ENCODE measurements at regions not wholly inside any gene's neighbourhood (a gene's known extent, or its start where the extent isn't known, plus 50 kb on each side); places are given as distances from the start of the nearest gene placed in this dataset.

DNA sequence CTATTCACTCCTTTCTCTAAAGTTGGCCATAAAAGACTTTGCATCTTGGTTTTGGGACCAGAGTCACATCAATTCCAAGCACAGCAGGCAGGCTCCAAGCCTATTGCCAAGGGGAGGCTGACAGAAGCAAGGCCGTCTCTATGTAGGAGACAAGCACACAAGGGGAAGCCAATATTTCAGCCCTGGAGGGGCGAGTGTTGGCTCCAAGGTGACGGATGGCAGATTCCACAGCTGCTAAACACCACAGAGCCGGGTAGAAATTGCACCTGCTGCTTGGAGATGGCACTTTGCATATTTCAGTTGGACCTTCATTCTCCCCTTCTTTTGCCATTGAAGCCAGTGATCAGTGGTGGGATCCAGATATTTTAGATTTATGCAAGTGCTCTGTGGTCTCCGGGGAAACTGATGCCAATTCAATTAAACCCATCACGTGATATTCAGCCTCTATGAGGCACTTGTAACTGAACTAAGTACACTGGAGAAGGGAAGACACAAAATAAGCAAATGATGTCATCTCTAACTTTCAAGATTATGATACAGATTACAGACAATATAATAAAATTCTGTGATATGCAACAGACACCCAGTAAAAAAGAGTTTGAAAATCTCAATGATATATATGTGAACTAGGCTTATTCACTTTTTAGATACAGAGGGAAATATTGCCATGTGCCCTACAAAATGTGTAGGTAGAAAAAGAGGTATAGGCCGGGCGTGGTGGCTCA lies 102.8 kb upstream of the GREM2 start:
- 18% methylated on average over 8 of the region's 8 CpGs for WGBS (ENCODE audit: insufficient coverage, insufficient replicate concordance, low lambda C conversion rate, missing lambda C conversion rate)

More for the DNA sequence above, 102.8 kb upstream of the GREM2 start:
- H2AFZ ChIP-seq (ENCODE audit: control insufficient read depth, low read depth, low read length) = no peak overlapping the region
- no peaks in the 10 kb centered on the region for H3K36me3 ChIP-seq (ENCODE audit: control insufficient read depth in 2 of 2, insufficient read depth in 2 of 2, low read length in 1 of 2)
- no peaks in the 10 kb centered on the region for H3K27me3 ChIP-seq (replicated peaks in 1 of 2; ENCODE audit: control insufficient read depth in 2 of 2, insufficient read depth in 2 of 2, low read length in 1 of 2)
- no peaks in the 10 kb centered on the region for H4K20me1 ChIP-seq (ENCODE audit: control insufficient read depth, insufficient read depth)
- POLR2A ChIA-PET = no interaction called here
- TF ChIP-seq, protein P1, sequence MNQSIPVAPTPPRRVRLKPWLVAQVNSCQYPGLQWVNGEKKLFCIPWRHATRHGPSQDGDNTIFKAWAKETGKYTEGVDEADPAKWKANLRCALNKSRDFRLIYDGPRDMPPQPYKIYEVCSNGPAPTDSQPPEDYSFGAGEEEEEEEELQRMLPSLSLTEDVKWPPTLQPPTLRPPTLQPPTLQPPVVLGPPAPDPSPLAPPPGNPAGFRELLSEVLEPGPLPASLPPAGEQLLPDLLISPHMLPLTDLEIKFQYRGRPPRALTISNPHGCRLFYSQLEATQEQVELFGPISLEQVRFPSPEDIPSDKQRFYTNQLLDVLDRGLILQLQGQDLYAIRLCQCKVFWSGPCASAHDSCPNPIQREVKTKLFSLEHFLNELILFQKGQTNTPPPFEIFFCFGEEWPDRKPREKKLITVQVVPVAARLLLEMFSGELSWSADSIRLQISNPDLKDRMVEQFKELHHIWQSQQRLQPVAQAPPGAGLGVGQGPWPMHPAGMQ (IDR thresholded peaks at IDR 0.05; ENCODE audit: borderline replicate concordance) = no peak
- TF ChIP-seq, protein P2, sequence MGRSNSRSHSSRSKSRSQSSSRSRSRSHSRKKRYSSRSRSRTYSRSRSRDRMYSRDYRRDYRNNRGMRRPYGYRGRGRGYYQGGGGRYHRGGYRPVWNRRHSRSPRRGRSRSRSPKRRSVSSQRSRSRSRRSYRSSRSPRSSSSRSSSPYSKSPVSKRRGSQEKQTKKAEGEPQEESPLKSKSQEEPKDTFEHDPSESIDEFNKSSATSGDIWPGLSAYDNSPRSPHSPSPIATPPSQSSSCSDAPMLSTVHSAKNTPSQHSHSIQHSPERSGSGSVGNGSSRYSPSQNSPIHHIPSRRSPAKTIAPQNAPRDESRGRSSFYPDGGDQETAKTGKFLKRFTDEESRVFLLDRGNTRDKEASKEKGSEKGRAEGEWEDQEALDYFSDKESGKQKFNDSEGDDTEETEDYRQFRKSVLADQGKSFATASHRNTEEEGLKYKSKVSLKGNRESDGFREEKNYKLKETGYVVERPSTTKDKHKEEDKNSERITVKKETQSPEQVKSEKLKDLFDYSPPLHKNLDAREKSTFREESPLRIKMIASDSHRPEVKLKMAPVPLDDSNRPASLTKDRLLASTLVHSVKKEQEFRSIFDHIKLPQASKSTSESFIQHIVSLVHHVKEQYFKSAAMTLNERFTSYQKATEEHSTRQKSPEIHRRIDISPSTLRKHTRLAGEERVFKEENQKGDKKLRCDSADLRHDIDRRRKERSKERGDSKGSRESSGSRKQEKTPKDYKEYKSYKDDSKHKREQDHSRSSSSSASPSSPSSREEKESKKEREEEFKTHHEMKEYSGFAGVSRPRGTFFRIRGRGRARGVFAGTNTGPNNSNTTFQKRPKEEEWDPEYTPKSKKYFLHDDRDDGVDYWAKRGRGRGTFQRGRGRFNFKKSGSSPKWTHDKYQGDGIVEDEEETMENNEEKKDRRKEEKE (IDR thresholded peaks at IDR 0.05) = no peak
- TF ChIP-seq MYC (IDR thresholded peaks at IDR 0.05; ENCODE audit: insufficient read depth, insufficient read length, insufficient replicate concordance, low read length, severe bottlenecking) (no peak), ATF7 (IDR thresholded peaks at IDR 0.05; ENCODE audit: low read depth) (no peak), SUZ12 (IDR thresholded peaks at IDR 0.05; ENCODE audit: unreplicated experiment) (no peak), CBFB (IDR thresholded peaks at IDR 0.05; ENCODE audit: low read depth) (no peak)
- TF ChIP-seq, protein P3, sequence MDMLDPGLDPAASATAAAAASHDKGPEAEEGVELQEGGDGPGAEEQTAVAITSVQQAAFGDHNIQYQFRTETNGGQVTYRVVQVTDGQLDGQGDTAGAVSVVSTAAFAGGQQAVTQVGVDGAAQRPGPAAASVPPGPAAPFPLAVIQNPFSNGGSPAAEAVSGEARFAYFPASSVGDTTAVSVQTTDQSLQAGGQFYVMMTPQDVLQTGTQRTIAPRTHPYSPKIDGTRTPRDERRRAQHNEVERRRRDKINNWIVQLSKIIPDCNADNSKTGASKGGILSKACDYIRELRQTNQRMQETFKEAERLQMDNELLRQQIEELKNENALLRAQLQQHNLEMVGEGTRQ (IDR thresholded peaks at IDR 0.05; ENCODE audit: borderline replicate concordance, low read depth, low read length) = no peak
- TF ChIP-seq, protein P4, sequence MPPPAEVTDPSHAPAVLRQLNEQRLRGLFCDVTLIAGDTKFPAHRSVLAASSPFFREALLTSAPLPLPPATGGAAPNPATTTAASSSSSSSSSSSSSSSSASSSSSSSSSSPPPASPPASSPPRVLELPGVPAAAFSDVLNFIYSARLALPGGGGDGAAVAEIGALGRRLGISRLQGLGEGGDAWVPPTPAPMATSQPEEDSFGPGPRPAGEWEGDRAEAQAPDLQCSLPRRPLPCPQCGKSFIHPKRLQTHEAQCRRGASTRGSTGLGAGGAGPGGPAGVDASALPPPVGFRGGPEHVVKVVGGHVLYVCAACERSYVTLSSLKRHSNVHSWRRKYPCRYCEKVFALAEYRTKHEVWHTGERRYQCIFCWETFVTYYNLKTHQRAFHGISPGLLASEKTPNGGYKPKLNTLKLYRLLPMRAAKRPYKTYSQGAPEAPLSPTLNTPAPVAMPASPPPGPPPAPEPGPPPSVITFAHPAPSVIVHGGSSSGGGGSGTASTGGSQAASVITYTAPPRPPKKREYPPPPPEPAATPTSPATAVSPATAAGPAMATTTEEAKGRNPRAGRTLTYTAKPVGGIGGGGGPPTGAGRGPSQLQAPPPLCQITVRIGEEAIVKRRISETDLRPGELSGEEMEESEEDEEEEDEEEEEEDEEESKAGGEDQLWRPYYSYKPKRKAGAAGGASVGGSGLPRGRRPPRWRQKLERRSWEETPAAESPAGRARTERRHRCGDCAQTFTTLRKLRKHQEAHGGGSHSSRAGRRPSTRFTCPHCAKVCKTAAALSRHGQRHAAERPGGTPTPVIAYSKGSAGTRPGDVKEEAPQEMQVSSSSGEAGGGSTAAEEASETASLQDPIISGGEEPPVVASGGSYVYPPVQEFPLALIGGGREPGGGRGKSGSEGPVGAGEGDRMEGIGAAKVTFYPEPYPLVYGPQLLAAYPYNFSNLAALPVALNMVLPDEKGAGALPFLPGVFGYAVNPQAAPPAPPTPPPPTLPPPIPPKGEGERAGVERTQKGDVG (CRISPR knock-in tag; IDR thresholded peaks at IDR 0.05) = no peak
- TF ChIP-seq, protein P5, sequence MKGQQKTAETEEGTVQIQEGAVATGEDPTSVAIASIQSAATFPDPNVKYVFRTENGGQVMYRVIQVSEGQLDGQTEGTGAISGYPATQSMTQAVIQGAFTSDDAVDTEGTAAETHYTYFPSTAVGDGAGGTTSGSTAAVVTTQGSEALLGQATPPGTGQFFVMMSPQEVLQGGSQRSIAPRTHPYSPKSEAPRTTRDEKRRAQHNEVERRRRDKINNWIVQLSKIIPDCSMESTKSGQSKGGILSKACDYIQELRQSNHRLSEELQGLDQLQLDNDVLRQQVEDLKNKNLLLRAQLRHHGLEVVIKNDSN (IDR thresholded peaks at IDR 0.05; ENCODE audit: borderline replicate concordance, extremely low read length, insufficient read depth, low read depth, low read length) = no peak
- no peaks in the 10 kb centered on the region for H3K79me2 ChIP-seq (ENCODE audit: control insufficient read depth, insufficient read depth, low read length)
- no peak for ATAC-seq
- SMC1A ChIA-PET (ENCODE audit: uncharacterized antibody, unreplicated experiment) = no interaction called here
- no peaks in the 10 kb centered on the region for H3K9me3 ChIP-seq (replicated peaks; ENCODE audit: control insufficient read depth, insufficient read depth, low read length)
- no peaks in the 10 kb centered on the region for H3K4me1 ChIP-seq (ENCODE audit: control insufficient read depth, insufficient read depth, low read length)
- no peak for DNase-seq (ENCODE audit: low read depth, low spot score)
- RAD21 ChIA-PET (ENCODE audit: unreplicated experiment) = no interaction called here
- CTCF ChIA-PET = no interaction called here
- H3K4me2 ChIP-seq (ENCODE audit: control insufficient read depth, insufficient read depth) = no peak overlapping the region
- intact Hi-C loops (cut with micrococcal nuclease; ENCODE audit: unreplicated experiment) (no loop called here), in situ Hi-C loops (cut with MboI) (no loop called here)
- H3K9ac ChIP-seq (ENCODE audit: control insufficient read depth, insufficient read depth, low read length) = no peak overlapping the region
- H3K27ac ChIP-seq (ENCODE audit: control insufficient read depth, insufficient read depth) = no peak overlapping the region
- FAIRE-seq = no peak
- H3K4me3 ChIP-seq = no peak overlapping the region
- no TSS peak for BruUV-seq (replicated peaks)
